Trophoblast cell (in vitro differentiated cells and primary cell): ENCODE measurements at regions not wholly inside any gene's neighbourhood (a gene's known extent, or its start where the extent isn't known, plus 50 kb on each side); places are given as distances from the start of the nearest gene placed in this dataset.

Source experiments
- DNase-seq, 2 donors: peaks; one replicate each; pipeline ENCODE4 v3.0.0-alpha.2; 2016
- H2AFZ ChIP-seq: 2 replicates; pipeline ENCODE4 v1.6.1; 2013; ENCODE audit warnings: low read length, moderate library complexity, mild to moderate bottlenecking; ENCODE audit not compliant: insufficient read depth, poor library complexity
- H2AK5ac ChIP-seq: 2 replicates; pipeline ENCODE4 v1.6.1; 2013; ENCODE audit warnings: mild to moderate bottlenecking, low read length
- H2BK120ac ChIP-seq: 2 replicates; pipeline ENCODE4 v1.6.1; 2013; ENCODE audit warnings: low read length, mild to moderate bottlenecking, moderate library complexity; ENCODE audit not compliant: insufficient read depth, poor library complexity
- H2BK12ac ChIP-seq: 2 replicates; pipeline ENCODE4 v1.6.1; 2013; ENCODE audit warnings: mild to moderate bottlenecking, low read length, moderate library complexity
- H2BK5ac ChIP-seq: 2 replicates; pipeline ENCODE4 v1.6.1; 2013; ENCODE audit warnings: low read length, low read depth, moderate library complexity, mild to moderate bottlenecking; ENCODE audit not compliant: poor library complexity
- H3K14ac ChIP-seq: 2 replicates; pipeline ENCODE4 v1.6.1; 2013; ENCODE audit warnings: mild to moderate bottlenecking, low read length
- H3K18ac ChIP-seq: 2 replicates; pipeline ENCODE4 v1.6.1; 2013; ENCODE audit warnings: mild to moderate bottlenecking, low read length
- H3K23ac ChIP-seq: 2 replicates; pipeline ENCODE4 v1.6.1; 2013; ENCODE audit warnings: low read length
- H3K27ac ChIP-seq: 2 replicates; pipeline ENCODE4 v1.5.1; 2013; ENCODE audit warnings: low read depth, mild to moderate bottlenecking, inconsistent platforms, low read length, moderate library complexity
- H3K27me3 ChIP-seq: 2 replicates; pipeline ENCODE4 v1.6.1; 2013; ENCODE audit warnings: inconsistent platforms, mild to moderate bottlenecking, low read length, moderate library complexity; ENCODE audit not compliant: insufficient read depth
- H3K36me3 ChIP-seq, 2 experiments: 1 replicate in 1 of 2; 2 replicates in 1 of 2; pipeline ENCODE4 v1.6.1; 2013; ENCODE audit warnings: low read length in 2 of 2, mild to moderate bottlenecking in 2 of 2, moderate library complexity in 1 of 2; ENCODE audit not compliant: insufficient read depth in 2 of 2, control insufficient read depth in 1 of 2
- H3K4ac ChIP-seq: 2 replicates; pipeline ENCODE4 v1.6.1; 2013; ENCODE audit warnings: low read depth, mild to moderate bottlenecking, low read length, moderate library complexity
- H3K4me1 ChIP-seq, 2 experiments: 1 replicate in 1 of 2; 2 replicates in 1 of 2; pipeline ENCODE4 v1.6.1; 2013; ENCODE audit warnings: low read length in 2 of 2, mild to moderate bottlenecking in 2 of 2, moderate library complexity in 1 of 2; ENCODE audit not compliant: insufficient read depth in 2 of 2, control insufficient read depth in 1 of 2
- H3K4me2 ChIP-seq: 2 replicates; pipeline ENCODE4 v1.6.1; 2013; ENCODE audit warnings: inconsistent platforms, mild to moderate bottlenecking, low read length, moderate library complexity
- H3K4me3 ChIP-seq: 2 replicates; pipeline ENCODE4 v1.5.1; 2013; ENCODE audit warnings: mild to moderate bottlenecking, low read depth, low read length, inconsistent platforms
- H3K79me1 ChIP-seq: one replicate; pipeline ENCODE4 v1.6.1; 2013; ENCODE audit warnings: low read length
- H3K79me2 ChIP-seq: 2 replicates; pipeline ENCODE4 v1.6.1; 2013; ENCODE audit warnings: low read length, mild to moderate bottlenecking; ENCODE audit not compliant: control insufficient read depth, insufficient read depth, poor library complexity
- H3K9ac ChIP-seq: 2 replicates; pipeline ENCODE4 v1.6.1; 2013; ENCODE audit warnings: mild to moderate bottlenecking, low read length
- H3K9me3 ChIP-seq: 2 replicates; pipeline ENCODE4 v1.6.1; 2013; ENCODE audit warnings: low read depth, mild to moderate bottlenecking, control low read depth, inconsistent platforms, low read length; ENCODE audit not compliant: insufficient read depth
- H4K12ac ChIP-seq: 2 replicates; pipeline ENCODE4 v1.6.1; 2013; ENCODE audit warnings: low read depth, mild to moderate bottlenecking, low read length, moderate library complexity
- H4K8ac ChIP-seq: 2 replicates; pipeline ENCODE4 v1.6.1; 2013; ENCODE audit warnings: low read depth, mild to moderate bottlenecking, low read length, moderate library complexity
- H4K91ac ChIP-seq: one replicate; pipeline ENCODE4 v1.6.1; 2013; ENCODE audit warnings: low read depth, mild to moderate bottlenecking, low read length, moderate library complexity
- WGBS: extraction: QIAGEN DNeasy Blood & Tissue Kit; methylation state at CpG from one replicate; pipeline ENCODE4 v1.1.7; 2013; ENCODE audit warnings: missing lambda C conversion rate; ENCODE audit not compliant: insufficient read length, insufficient coverage; ENCODE audit errors: extremely low coverage; 5-methylcytosine and 5-hydroxymethylcytosine counted together

- no peak overlapping the region for H2AFZ ChIP-seq
- H3K14ac ChIP-seq = no peak overlapping the region
- H2BK12ac ChIP-seq = no peak overlapping the region
- H4K8ac ChIP-seq = no peak overlapping the region
- peaks cover 8% of the 10 kb centered on the region for H3K9me3 ChIP-seq
- H3K36me3 ChIP-seq = no peaks in the 10 kb centered on the region
- no peak overlapping the region for H3K27ac ChIP-seq
- no peak overlapping the region for H4K12ac ChIP-seq
- H3K4me2 ChIP-seq = no peak overlapping the region
- H3K4ac ChIP-seq = no peak overlapping the region
- no peaks in the 10 kb centered on the region for H3K4me1 ChIP-seq
- H2AK5ac ChIP-seq = no peak overlapping the region
- no peaks in the 10 kb centered on the region for H3K79me1 ChIP-seq
- no peak overlapping the region for H2BK5ac ChIP-seq
- no peaks in the 10 kb centered on the region for H3K79me2 ChIP-seq
- H3K9ac ChIP-seq = no peak overlapping the region
- no peak overlapping the region for H3K23ac ChIP-seq
- no peaks in the 10 kb centered on the region for H3K27me3 ChIP-seq
- H3K4me3 ChIP-seq = no peak overlapping the region
- no CpG with 5 or more reads among the region's 3 CpGs for WGBS
- no peak overlapping the region for H4K91ac ChIP-seq
- no peak for DNase-seq
- no peak overlapping the region for H3K18ac ChIP-seq
- no peak overlapping the region for H2BK120ac ChIP-seq
Observed at GRCh38 chr2:157957596-157957995, 81.5 kb upstream of the ACVR1 start.

- Histone ChIP-seq H3K4me3 (no peak overlapping the region), H2BK5ac (no peak overlapping the region), H4K12ac (no peak overlapping the region), H2BK120ac (no peak overlapping the region), H3K79me1 (no peaks in the 10 kb centered on the region), H3K9ac (no peak overlapping the region), H3K27me3 (no peaks in the 10 kb centered on the region), H3K23ac (no peak overlapping the region), H3K9me3 (no peaks in the 10 kb centered on the region), H3K4me2 (no peak overlapping the region), H2AFZ (no peak overlapping the region), H3K4me1 (no peaks in the 10 kb centered on the region), H3K18ac (no peak overlapping the region), H3K14ac (no peak overlapping the region), H3K27ac (no peak overlapping the region), H3K79me2 (no peaks in the 10 kb centered on the region), H4K8ac (no peak overlapping the region), H4K91ac (no peak overlapping the region), H2AK5ac (no peak overlapping the region), H3K36me3 (no peaks in the 10 kb centered on the region), H3K4ac (no peak overlapping the region), H2BK12ac (no peak overlapping the region)
- no CpG with 5 or more reads among the region's 4 CpGs for WGBS
- no peak for DNase-seq
Observed at GRCh38 chr2:157952558-157952957, 76.4 kb upstream of the ACVR1 start.

DNA sequence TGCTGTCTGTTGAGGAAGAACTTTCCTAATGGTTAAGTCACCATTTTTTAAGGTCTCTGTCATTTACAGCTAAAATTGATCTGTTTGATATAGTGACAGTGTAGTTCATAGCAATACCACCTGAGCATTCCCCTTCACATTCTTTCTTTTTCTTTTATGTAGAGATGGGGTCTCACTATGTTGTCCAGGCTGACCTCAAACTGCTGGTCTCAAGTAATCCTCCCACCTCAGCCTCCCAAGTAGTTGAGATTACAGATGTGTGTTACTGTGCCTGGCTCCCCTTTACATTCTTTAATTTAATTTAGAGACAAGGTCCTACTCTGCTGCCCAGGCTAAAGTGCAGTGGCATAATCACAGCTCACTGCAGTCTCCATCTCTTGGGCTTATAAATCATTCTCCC is 72.7 kb upstream of the ACVR1 start:
- no peak overlapping the region for H3K23ac ChIP-seq
- H3K4me3 ChIP-seq = no peak overlapping the region
- H2BK12ac ChIP-seq = no peak overlapping the region
- no peaks in the 10 kb centered on the region for H3K79me1 ChIP-seq
- H3K79me2 ChIP-seq = no peaks in the 10 kb centered on the region
- no peak overlapping the region for H3K4me2 ChIP-seq
- no peak overlapping the region for H3K14ac ChIP-seq
- H3K27ac ChIP-seq = no peak overlapping the region
- H2BK120ac ChIP-seq = no peak overlapping the region
- H4K12ac ChIP-seq = no peak overlapping the region
- no peak overlapping the region for H3K4ac ChIP-seq
- no peaks in the 10 kb centered on the region for H3K4me1 ChIP-seq
- H2BK5ac ChIP-seq = no peak overlapping the region
- H3K27me3 ChIP-seq = no peaks in the 10 kb centered on the region
- H3K9ac ChIP-seq = no peak overlapping the region
- H3K36me3 ChIP-seq = no peaks in the 10 kb centered on the region
- H3K9me3 ChIP-seq = no peaks in the 10 kb centered on the region
- H4K91ac ChIP-seq = no peak overlapping the region
- no peak overlapping the region for H2AFZ ChIP-seq
- no peak for DNase-seq
- H3K18ac ChIP-seq = no peak overlapping the region
- no peak overlapping the region for H2AK5ac ChIP-seq
- no peak overlapping the region for H4K8ac ChIP-seq

DNA sequence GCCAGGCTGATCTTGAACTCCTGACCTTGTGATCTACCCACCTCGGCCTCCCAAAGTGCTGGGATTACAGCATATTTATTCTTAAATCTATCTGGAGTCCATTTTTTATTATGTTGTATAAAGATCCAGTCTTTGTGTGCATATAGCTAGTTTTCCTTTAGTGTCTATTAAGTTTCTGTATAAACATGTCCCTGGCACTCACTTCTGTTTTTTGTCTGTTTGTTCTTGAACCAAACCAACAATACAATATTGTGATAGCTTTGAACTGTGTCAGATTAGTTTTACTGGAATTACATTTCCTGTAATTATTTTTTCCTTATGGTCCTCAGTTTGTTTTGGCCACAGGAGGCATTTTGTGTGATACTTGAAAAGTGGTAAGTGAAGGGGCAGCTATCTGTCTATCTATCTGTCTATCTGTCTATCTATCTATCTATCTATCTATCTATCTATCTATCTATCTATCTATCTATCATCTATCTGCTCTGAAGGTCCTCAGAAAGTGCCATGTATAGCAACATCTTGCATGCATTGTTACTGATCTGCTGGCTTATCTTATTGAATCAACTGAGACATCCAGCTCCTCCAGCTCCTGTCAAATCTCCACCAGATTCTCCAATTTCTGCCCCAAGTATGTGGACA is 70.9 kb upstream of the ACVR1 start:
- no peak overlapping the region for H3K14ac ChIP-seq
- no peak overlapping the region for H4K91ac ChIP-seq
- no peak overlapping the region for H3K4me2 ChIP-seq
- no peak overlapping the region for H3K27ac ChIP-seq
- H3K23ac ChIP-seq = no peak overlapping the region
- no peaks in the 10 kb centered on the region for H3K4me1 ChIP-seq
- no peaks in the 10 kb centered on the region for H3K79me2 ChIP-seq
- no peak overlapping the region for H2BK120ac ChIP-seq
- no CpG with 5 or more reads among the region's 1 CpG for WGBS
- H4K8ac ChIP-seq = no peak overlapping the region
- H2BK5ac ChIP-seq = no peak overlapping the region
- no peak overlapping the region for H3K4me3 ChIP-seq
- H4K12ac ChIP-seq = no peak overlapping the region
- no peak overlapping the region for H2AK5ac ChIP-seq
- H3K4ac ChIP-seq = no peak overlapping the region
- DNase-seq = no peak
- no peaks in the 10 kb centered on the region for H3K9me3 ChIP-seq
- H3K9ac ChIP-seq = no peak overlapping the region
- H3K36me3 ChIP-seq = no peaks in the 10 kb centered on the region
- no peak overlapping the region for H3K18ac ChIP-seq
- no peaks in the 10 kb centered on the region for H3K27me3 ChIP-seq
- H2BK12ac ChIP-seq = no peak overlapping the region
- no peaks in the 10 kb centered on the region for H3K79me1 ChIP-seq
- H2AFZ ChIP-seq = no peak overlapping the region
